GM19240 (cell line): ENCODE measurements at regions not wholly inside any gene's neighbourhood (a gene's known extent, or its start where the extent isn't known, plus 50 kb on each side); places are given as distances from the start of the nearest gene placed in this dataset.
A peak's percentile ranks its signal among the peaks of the same experiment; 100 is the strongest.
"Not testable (repeated sequence)": the region's sequence is repeated elsewhere in the genome, so short reads cannot be mapped to it uniquely, and the experiment has no call there.

Experiments used
- DNase-seq: peaks from one replicate; pipeline ENCODE4 v3.0.0; 2011; ENCODE audit warnings: low spot score; ENCODE audit not compliant: insufficient read length

GRCh38 chr18:56282234-56283104 lies 355.9 kb downstream of the TXNL1 start:
- DNase-seq, result no peak

GRCh38 chr18:56279816-56280215 lies 358.6 kb downstream of the TXNL1 start:
- DNase-seq, result not testable (repeated sequence)

- no peak for DNase-seq
Observed at GRCh38 chr18:56278421-56279003, 359.9 kb downstream of the TXNL1 start.

GRCh38 chr18:56276466-56276865 lies 361.9 kb downstream of the TXNL1 start:
- no peak for DNase-seq

DNA sequence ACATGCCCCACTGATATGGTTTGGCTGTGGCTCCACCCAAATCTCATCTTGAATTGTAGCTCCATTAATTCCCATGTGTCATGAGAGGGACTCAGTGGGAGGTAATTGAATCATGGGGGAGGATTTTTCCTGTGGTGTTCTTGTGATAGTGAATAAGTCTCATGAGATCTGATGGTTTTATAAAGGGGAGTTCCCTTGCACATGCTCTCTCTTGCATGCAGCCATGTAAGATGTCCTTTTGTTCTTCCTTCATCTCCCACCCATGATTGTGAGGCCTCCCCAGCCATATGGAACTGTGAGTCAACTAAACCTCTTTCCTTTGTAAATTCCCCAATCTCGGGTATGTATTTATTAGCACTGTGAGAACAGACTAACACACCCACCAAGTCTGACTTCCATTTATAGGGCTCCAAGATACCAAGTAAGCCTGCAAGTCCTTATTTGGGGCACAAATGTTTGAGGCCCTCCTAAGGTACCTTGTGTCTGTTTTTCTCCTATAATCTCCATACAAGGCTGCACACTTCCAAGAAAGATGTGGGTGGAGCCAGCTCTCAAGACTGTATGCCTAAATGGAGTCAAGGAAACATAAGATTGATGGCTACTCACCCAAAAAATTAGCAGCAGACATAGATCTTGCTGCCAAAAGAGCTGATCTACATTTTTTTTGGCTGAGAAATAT lies 364.7 kb downstream of the TXNL1 start:
- DNase-seq, result no peak

DNA sequence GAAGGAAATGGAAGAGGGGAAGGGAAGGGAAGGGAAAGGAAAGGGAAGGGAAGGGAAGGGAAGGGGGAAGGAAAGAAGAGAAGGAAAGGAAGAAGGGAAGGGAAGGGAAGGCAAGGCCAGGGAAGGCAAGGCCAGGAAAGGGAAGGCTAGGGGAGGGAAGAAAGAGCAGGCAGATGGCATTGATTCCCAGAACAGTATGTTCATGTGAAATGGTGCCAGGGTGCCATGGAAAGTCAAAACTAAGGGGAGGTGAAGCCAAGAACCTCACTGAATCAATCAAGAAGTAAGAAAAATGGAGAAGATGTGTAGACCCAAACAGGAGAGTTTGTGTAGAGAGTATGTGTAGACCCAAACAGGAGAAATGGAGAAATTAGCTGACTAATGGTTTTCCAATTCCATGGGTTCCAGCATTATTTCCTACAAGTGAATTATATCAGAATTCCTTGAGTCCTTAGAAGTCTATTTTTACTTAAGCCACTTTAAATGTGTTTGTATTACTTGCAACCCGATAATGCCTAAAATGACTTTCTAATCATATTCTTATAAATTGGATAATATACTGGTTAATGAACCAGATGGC lies 367.6 kb downstream of the TXNL1 start:
- no peak for DNase-seq

DNA sequence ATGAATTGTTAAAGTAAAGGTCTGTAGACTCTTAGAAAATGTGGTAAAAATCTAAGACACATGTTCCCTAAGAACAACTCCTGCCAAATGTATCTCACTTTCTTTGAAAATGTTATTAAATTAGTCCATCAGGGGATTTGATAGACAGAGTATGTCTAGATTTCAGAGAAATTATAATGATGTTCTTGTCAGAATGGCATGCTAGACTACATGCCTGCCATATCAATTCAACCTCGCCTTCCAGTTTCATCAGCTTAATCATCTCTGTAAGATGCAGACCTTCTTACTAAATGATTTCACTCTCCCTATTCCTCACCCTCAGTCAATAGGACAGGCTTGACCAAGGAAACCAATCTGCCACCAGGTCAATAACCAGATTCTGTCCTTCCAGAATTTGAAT lies 368.4 kb downstream of the TXNL1 start:
- no peak for DNase-seq

DNA sequence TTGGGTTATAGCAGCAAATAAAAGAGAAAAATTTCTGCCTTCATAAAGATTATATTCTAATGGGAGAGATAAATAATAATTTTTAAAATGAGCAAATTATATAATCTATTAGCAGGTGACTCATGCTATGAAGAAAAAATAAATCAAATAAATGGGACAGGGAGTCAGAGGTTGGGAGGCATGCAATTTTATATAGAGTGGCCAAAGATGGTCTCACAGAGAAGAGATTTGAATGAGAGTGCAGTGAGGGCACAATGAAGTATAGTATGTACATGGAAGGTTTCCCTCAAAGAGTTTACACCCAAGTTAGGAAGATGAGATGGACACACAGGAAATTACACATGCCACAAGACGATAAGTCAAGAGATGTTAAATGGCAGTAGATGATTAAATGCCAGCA lies 369.4 kb downstream of the TXNL1 start:
- no peak for DNase-seq

- no peak for DNase-seq
Observed at GRCh38 chr18:56267334-56267733, 371.1 kb downstream of the TXNL1 start.

GRCh38 chr18:56258178-56258577 lies 380.2 kb downstream of the TXNL1 start:
- DNase-seq, result no peak

DNA sequence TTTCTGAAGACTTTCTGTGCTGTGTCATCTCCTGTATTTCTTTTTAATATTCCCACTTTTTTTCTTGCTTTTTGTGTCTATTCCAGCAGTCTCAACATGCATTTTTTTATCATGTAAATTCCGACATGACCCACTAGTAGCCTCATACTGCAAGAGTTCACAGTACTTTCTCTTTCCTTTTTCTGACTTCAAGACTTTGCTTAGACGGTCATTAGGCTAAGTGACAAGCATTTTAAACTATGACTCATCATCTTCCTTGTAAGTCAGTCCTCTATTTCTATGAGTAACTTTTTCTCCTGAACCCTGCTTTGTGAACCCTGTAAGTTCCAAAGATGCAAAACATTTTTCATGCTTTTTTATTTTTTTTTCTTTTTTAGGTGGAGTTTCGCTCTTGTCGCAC lies 381.2 kb downstream of the TXNL1 start:
- DNase-seq, result no peak

GRCh38 chr18:56256659-56257058 lies 381.7 kb downstream of the TXNL1 start:
- DNase-seq, result no peak

GRCh38 chr18:56255381-56255780 lies 383.0 kb downstream of the TXNL1 start:
- no peak for DNase-seq

- DNase-seq, result no peak
Observed at GRCh38 chr18:56252456-56252855, 385.9 kb downstream of the TXNL1 start.

DNA sequence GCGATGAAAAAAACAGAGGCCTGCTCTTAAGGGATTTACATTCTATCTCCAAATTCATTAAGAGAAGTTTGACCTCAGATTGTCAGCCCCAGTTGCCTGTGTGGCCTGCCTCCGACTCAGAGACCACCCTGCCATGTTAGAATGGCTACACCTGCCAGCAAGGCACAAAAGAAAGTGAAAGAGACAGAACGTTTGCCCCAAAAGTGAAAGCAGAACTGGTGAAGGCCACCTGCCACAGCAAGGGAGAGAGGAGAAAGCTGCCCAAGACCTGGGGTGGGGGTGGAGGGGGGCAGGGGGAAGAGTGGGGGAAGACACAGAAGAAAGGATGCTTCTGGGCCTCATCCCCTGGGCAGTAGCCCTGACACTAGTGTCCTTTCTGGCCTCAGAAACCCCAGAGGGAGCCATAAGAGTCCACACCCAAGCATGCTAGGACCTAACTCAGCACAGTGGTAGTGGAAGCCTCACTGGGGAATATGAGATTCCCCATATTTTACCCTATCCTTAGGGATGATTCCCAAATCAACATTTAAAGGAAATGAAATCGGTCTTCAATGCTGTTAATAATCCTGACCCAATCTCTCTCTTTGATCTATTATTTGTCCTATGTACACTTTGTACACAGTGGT lies 389.7 kb downstream of the TXNL1 start:
- DNase-seq, result peak; percentile 34

DNA sequence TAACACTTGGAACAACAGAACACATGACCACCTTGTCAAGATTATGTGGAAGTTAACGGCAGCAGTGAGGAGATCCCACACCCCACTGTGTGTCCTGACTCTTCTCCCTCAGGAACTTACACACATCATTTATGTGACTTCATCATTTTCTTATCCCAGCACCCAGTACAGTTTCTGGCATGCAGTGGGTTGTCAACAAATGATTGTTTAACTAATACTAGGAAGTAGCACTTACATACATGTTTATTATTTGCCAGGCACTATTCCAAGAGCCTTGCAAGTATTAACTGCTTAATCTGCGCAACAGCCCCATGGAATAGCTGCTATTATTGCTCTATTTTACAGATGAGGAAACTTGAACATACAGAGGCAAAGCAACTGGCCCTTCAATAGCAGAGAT lies 391.5 kb downstream of the TXNL1 start:
- DNase-seq, result no peak

- no peak for DNase-seq
Observed at GRCh38 chr18:56245866-56246580, 392.4 kb downstream of the TXNL1 start.

GRCh38 chr18:56240405-56240804 lies 398.0 kb downstream of the TXNL1 start:
- no peak for DNase-seq

DNA sequence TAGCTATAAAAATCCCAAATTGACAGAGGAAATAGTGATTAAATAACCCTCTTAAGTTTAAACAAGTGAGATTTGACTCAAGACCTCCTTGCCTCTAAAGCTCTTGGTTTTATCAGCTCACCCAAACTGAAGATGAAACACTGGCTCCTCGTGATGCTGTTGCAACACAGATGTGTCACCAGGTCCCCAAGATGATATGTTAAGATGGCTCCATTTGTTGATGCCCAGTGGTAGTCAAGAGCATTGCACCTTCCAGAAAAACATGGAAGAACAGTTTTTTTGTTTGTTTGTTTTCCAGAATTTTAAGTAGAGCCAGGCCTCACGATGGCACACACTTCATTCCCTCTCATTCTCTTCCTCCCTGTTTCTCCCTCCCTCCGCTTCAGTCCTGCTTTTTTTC lies 399.8 kb downstream of the TXNL1 start:
- no peak for DNase-seq

- DNase-seq, result no peak
Observed at GRCh38 chr18:56235481-56236013, 402.8 kb downstream of the TXNL1 start.

GRCh38 chr18:56235071-56235470 lies 403.3 kb downstream of the TXNL1 start:
- DNase-seq, result no peak
